GM12878 (cell line): ENCODE measurements at regions not wholly inside any gene's neighbourhood (a gene's known extent, or its start where the extent isn't known, plus 50 kb on each side); places are given as distances from the start of the nearest gene placed in this dataset.

Source experiments
- ATAC-seq: fragments of 200-7000 bp; cut with Tn5 transposase; 3 replicates; pipeline ENCODE4 v1.9.1; 2020; ENCODE audit warnings: mild to moderate bottlenecking, moderate library complexity
- BruUV-seq: library from RNA; stranded (reverse); fragments of 400-500 nt; replicated peaks from 2 replicates; lab custom pipeline; 2021; lab: Mats Ljungman, UMichigan
- CTCF ChIA-PET: fragments of 300-600 bp; sonication (Branson Sonifier 250); formaldehyde crosslinking; extraction: SDS; loops from one replicate; lab custom pipeline; 2021; ENCODE audit warnings: inconsistent platforms; lab: Yijun Ruan, JAX
- POLR2A ChIA-PET: fragments of 350-600 bp; formaldehyde crosslinking; extraction: SDS; loops from one replicate; lab custom pipeline; 2021; ENCODE audit warnings: inconsistent platforms; lab: Charles Lee
- RAD21 ChIA-PET: fragments of 300-600 bp; sonication (Branson Sonifier 250); formaldehyde crosslinking; loops from one replicate; lab custom pipeline; 2023; ENCODE audit warnings: antibody characterized with exemption; ENCODE audit not compliant: unreplicated experiment; lab: Charles Lee
- SMC1A ChIA-PET: fragments of 300-600 bp; sonication (Branson Sonifier 250); formaldehyde crosslinking; loops from one replicate; lab custom pipeline; 2023; ENCODE audit not compliant: unreplicated experiment, uncharacterized antibody; lab: Charles Lee
- DNase-seq: peaks from one replicate; pipeline ENCODE4 v3.0.0-alpha.2; 2011; ENCODE audit warnings: low read depth, low spot score
- FAIRE-seq: peaks from 3 replicates; lab custom pipeline; 2011; peaks lifted over from hg19 to GRCh38; lab: Jason Lieb, UNC
- H2AFZ ChIP-seq: 2 replicates; pipeline ENCODE4 v1.6.0; 2011; ENCODE audit warnings: low read depth, low read length, control low read depth; ENCODE audit not compliant: control insufficient read depth
- H3K27ac ChIP-seq: 2 replicates; pipeline ENCODE4 v1.5.1; 2011; ENCODE audit warnings: control low read depth; ENCODE audit not compliant: control insufficient read depth, insufficient read depth
- H3K27me3 ChIP-seq, 2 experiments: replicated peaks in 1 of 2; 2 replicates each; pipeline versions ENCODE4 v1.6.0 to v1.6.1; 2011; ENCODE audit warnings: low read length in 1 of 2; ENCODE audit not compliant: control insufficient read depth in 2 of 2, insufficient read depth in 2 of 2
- H3K36me3 ChIP-seq, 2 experiments: 2 replicates each; pipeline ENCODE4 v1.5.1; 2011; ENCODE audit warnings: low read length in 1 of 2; ENCODE audit not compliant: control insufficient read depth in 2 of 2, insufficient read depth in 2 of 2
- H3K4me1 ChIP-seq: 2 replicates; pipeline ENCODE4 v1.6.1; 2011; ENCODE audit warnings: mild to moderate bottlenecking, low read length, moderate library complexity, mixed read lengths; ENCODE audit not compliant: control insufficient read depth, insufficient read depth
- H3K4me2 ChIP-seq: 2 replicates; pipeline ENCODE4 v1.6.0; 2011; ENCODE audit warnings: control low read depth; ENCODE audit not compliant: control insufficient read depth, insufficient read depth
- H3K4me3 ChIP-seq: fragments of 200-600 bp; sonication (generic); 2 replicates; pipeline ENCODE4 v1.5.1; 2016
- H3K79me2 ChIP-seq: 2 replicates; pipeline ENCODE4 v1.6.0; 2011; ENCODE audit warnings: low read length; ENCODE audit not compliant: control insufficient read depth, insufficient read depth
- H3K9ac ChIP-seq: 2 replicates; pipeline ENCODE4 v1.8.0; 2011; ENCODE audit warnings: low read length, control low read depth, mixed read lengths; ENCODE audit not compliant: control insufficient read depth, insufficient read depth
- H3K9me3 ChIP-seq: replicated peaks from 3 replicates; pipeline ENCODE4 v1.5.1; 2011; ENCODE audit warnings: mild to moderate bottlenecking, low read length; ENCODE audit not compliant: control insufficient read depth, insufficient read depth
- H4K20me1 ChIP-seq: 2 replicates; pipeline ENCODE4 v1.6.0; 2011; ENCODE audit not compliant: control insufficient read depth, insufficient read depth
- BACH1 ChIP-seq: fragments of 450-650 bp; IDR thresholded peaks from 2 replicates; pipeline ENCODE4 v1.6.1; 2017; ENCODE audit warnings: mild to moderate bottlenecking, borderline replicate concordance
- CREB1 ChIP-seq: IDR thresholded peaks from 2 replicates; pipeline ENCODE4 v1.6.1; 2012; ENCODE audit warnings: low read depth, mild to moderate bottlenecking, inconsistent platforms
- EGR1 ChIP-seq, 2 experiments: IDR thresholded peaks; 1 replicate in 1 of 2; 2 replicates in 1 of 2; pipeline ENCODE4 v1.6.1; 2011 to 2012; ENCODE audit warnings: low read depth in 2 of 2, low read length in 2 of 2, borderline replicate concordance in 1 of 2, mild to moderate bottlenecking in 1 of 2, moderate library complexity in 1 of 2
- ESRRA ChIP-seq: IDR thresholded peaks from 2 replicates; pipeline ENCODE4 v1.6.1; 2012; ENCODE audit warnings: mild to moderate bottlenecking, low read length, improper control_type of control experiment
- IRF3 ChIP-seq: fragments of 450-650 bp; IDR thresholded peaks from 2 replicates; pipeline ENCODE4 v1.6.1; 2014; ENCODE audit warnings: mild to moderate bottlenecking
- IRF5 ChIP-seq: fragments of 450-650 bp; IDR thresholded peaks from 2 replicates; pipeline ENCODE4 v1.6.1; 2017; ENCODE audit warnings: borderline replicate concordance
- NBN ChIP-seq: fragments of 450-650 bp; IDR thresholded peaks from 2 replicates; pipeline ENCODE4 v1.6.1; 2016
- PAX5 ChIP-seq: IDR thresholded peaks from 2 replicates; pipeline ENCODE4 v1.6.1; 2011; ENCODE audit warnings: low read depth, low read length, borderline replicate concordance
- RB1 ChIP-seq: fragments of 450-650 bp; formaldehyde crosslinking; IDR thresholded peaks from 2 replicates; pipeline ENCODE4 v1.6.1; 2017; ENCODE audit warnings: mild to moderate bottlenecking, borderline replicate concordance
- SIX5 ChIP-seq: IDR thresholded peaks from 2 replicates; pipeline ENCODE4 v1.6.1; 2011; ENCODE audit warnings: mild to moderate bottlenecking, low read depth, low read length, moderate library complexity; ENCODE audit not compliant: severe bottlenecking
- TCF7 ChIP-seq: IDR thresholded peaks from 2 replicates; pipeline ENCODE4 v1.6.1; 2014; ENCODE audit warnings: antibody characterized with exemption, borderline replicate concordance
- WGBS: methylation state at CpG from one replicate; pipeline ENCODE4 v1.1.6; 2016; ENCODE audit warnings: low lambda C conversion rate; ENCODE audit not compliant: insufficient replicate concordance, insufficient coverage; ENCODE audit errors: missing lambda C conversion rate; 5-methylcytosine and 5-hydroxymethylcytosine counted together
- in situ Hi-C: fragments of 300-500 bp; cut with MboI; formaldehyde crosslinking; loops from 9 replicates; pipeline ENCODE4 v1.14.3; 2018; ENCODE audit warnings: mixed read lengths
- intact Hi-C: fragments of 100-400 bp; cut with micrococcal nuclease; formaldehyde crosslinking; loops from one replicate; pipeline ENCODE4 v1.14.2; 2022; ENCODE audit not compliant: unreplicated experiment

GRCh38 chr20:59438201-59438600, 137.8 kb downstream of the EDN3 start:
- no peak overlapping the region for H3K9ac ChIP-seq
- BruUV-seq: no TSS peak
- H3K79me2 ChIP-seq: no peaks in the 10 kb centered on the region
- 49% methylated on average over 4 of the region's 4 CpGs for WGBS
- H4K20me1 ChIP-seq: no peaks in the 10 kb centered on the region
- no peak overlapping the region for H3K4me2 ChIP-seq
- ChIA-PET SMC1A (no interaction called here), POLR2A (no interaction called here), CTCF (interaction anchor here (0.9 to 1.1 kb wide), 2 partner anchors 9 to 58 kb away, joined by 3 to 4 read pairs; no protein-coding TSS in a partner anchor), RAD21 (no interaction called here)
- no peaks in the 10 kb centered on the region for H3K36me3 ChIP-seq
- H3K4me1 ChIP-seq: no peaks in the 10 kb centered on the region
- no peak for ATAC-seq
- no peak for TF ChIP-seq TCF7
- TF ChIP-seq SIX5: no peak
- no peak for TF ChIP-seq ESRRA
- no peak for TF ChIP-seq BACH1
- TF ChIP-seq NBN: no peak
- TF ChIP-seq RB1: no peak
- no peak for TF ChIP-seq PAX5
- no peak for TF ChIP-seq IRF5
- TF ChIP-seq CREB1: no peak
- TF ChIP-seq EGR1 (IDR thresholded peaks at IDR 0.05; ENCODE audit: borderline replicate concordance in 1 of 2, low read depth in 2 of 2, low read length in 2 of 2): no peak
- TF ChIP-seq IRF3: no peak
- FAIRE-seq: no peak
- peaks cover 0 to 2% of the 10 kb centered on the region in 2 experiments; a peak in 1 of 4 replicates for H3K27me3 ChIP-seq
- no peaks in the 10 kb centered on the region for H3K9me3 ChIP-seq
- in situ Hi-C loops: no loop called here
- no peak overlapping the region for H3K27ac ChIP-seq
- no peak overlapping the region for H2AFZ ChIP-seq
- H3K4me3 ChIP-seq: no peak overlapping the region
- DNase-seq: no peak
- intact Hi-C loops: no loop called here
